Adrenal gland (tissue), 5 donors: ENCODE measurements at regions not wholly inside any gene's neighbourhood (a gene's known extent, or its start where the extent isn't known, plus 50 kb on each side); places are given as distances from the start of the nearest gene placed in this dataset.

Experiments
- POLR2A ChIP-seq, 2 donors: fragments of 450-650 bp; IDR thresholded peaks; one replicate each; pipeline ENCODE4 v1.6.1; 2017; ENCODE audit warnings: antibody characterized with exemption in 2 of 2, mild to moderate bottlenecking in 2 of 2, moderate library complexity in 1 of 2
- TF ChIP-seq, protein P1 (sequence below), 6 experiments: fragments of 450-650 bp in 4 of 6; fragments of 200-600 bp in 2 of 6; sonication (generic) in 1 of 6; IDR thresholded peaks; 1 replicate in 5 of 6; 2 replicates in 1 of 6; pipeline versions ENCODE4 v1.5.1 to v1.8.0; 2016 to 2021; ENCODE audit warnings: antibody characterized with exemption in 6 of 6, mild to moderate bottlenecking in 2 of 6, moderate library complexity in 1 of 6
- donor health status: DM: no; HTN: no; CAD: no.

DNA sequence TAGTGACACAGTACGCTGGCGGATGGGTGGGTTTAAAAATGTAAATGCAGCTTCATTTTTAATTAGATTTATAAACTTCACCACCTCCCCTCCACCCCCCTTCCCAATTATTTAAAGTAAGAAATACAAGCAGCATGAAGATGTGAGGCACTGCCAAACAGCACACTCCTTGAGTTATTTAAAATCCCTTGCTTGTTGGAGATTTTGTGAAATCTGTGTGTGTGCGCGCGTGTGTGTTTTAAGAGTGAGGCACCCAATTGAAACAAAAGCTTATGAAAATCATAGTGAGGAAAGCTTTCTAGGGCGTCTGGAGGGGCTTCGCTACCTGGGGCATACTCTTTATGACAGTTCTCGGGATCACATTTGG is 219.6 kb upstream of the IRX3 start:
- TF ChIP-seq, protein P1, sequence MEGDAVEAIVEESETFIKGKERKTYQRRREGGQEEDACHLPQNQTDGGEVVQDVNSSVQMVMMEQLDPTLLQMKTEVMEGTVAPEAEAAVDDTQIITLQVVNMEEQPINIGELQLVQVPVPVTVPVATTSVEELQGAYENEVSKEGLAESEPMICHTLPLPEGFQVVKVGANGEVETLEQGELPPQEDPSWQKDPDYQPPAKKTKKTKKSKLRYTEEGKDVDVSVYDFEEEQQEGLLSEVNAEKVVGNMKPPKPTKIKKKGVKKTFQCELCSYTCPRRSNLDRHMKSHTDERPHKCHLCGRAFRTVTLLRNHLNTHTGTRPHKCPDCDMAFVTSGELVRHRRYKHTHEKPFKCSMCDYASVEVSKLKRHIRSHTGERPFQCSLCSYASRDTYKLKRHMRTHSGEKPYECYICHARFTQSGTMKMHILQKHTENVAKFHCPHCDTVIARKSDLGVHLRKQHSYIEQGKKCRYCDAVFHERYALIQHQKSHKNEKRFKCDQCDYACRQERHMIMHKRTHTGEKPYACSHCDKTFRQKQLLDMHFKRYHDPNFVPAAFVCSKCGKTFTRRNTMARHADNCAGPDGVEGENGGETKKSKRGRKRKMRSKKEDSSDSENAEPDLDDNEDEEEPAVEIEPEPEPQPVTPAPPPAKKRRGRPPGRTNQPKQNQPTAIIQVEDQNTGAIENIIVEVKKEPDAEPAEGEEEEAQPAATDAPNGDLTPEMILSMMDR (IDR thresholded peaks at IDR 0.05), result no peak
- TF ChIP-seq POLR2A (IDR thresholded peaks at IDR 0.05), result no peak
